CD4-positive, alpha-beta T cell (primary cell): ENCODE measurements at regions not wholly inside any gene's neighbourhood (a gene's known extent, or its start where the extent isn't known, plus 50 kb on each side); places are given as distances from the start of the nearest gene placed in this dataset.

ENCODE experiments used
- ATAC-seq: fragments of 200-7000 bp; cut with Tn5 transposase; one replicate; pipeline ENCODE4 v1.10.0; 2022; ENCODE audit warnings: mild to moderate bottlenecking; ENCODE audit not compliant: poor library complexity
- CTCF ChIA-PET: fragments of 350-600 bp; sonication (Branson Sonifier 250); formaldehyde crosslinking; loops from one replicate; lab custom pipeline; 2021; ENCODE audit warnings: antibody characterized with exemption, inconsistent platforms; lab: Charles Lee
- POLR2A ChIA-PET: fragments of 350-600 bp; sonication (Branson Sonifier 250); formaldehyde crosslinking; loops from one replicate; lab custom pipeline; 2021; ENCODE audit warnings: antibody characterized with exemption, inconsistent platforms; lab: Charles Lee
- DNase-seq, 14 experiments: peaks; one replicate each; pipeline ENCODE4 v3.0.0-alpha.2; 2013 to 2020; ENCODE audit warnings: mixed read lengths in 2 of 14
- H3K27ac ChIP-seq, 2 donors: one replicate each; pipeline versions ENCODE4 v1.5.1 to v1.7.0; 2013; ENCODE audit warnings: low read length in 2 of 2, low read depth in 1 of 2, mild to moderate bottlenecking in 1 of 2
- H3K27me3 ChIP-seq, 2 experiments: 1 replicate in 1 of 2; 2 replicates in 1 of 2; pipeline versions ENCODE4 v1.6.1 to v1.7.0; 2013; ENCODE audit warnings: low read length in 2 of 2, control low read depth in 1 of 2, mild to moderate bottlenecking in 1 of 2, moderate library complexity in 1 of 2; ENCODE audit not compliant: insufficient read depth in 2 of 2, control insufficient read depth in 1 of 2
- H3K36me3 ChIP-seq: one replicate; pipeline ENCODE4 v1.6.1; 2013; ENCODE audit warnings: low read length, control low read depth; ENCODE audit not compliant: insufficient read depth
- H3K4me1 ChIP-seq: one replicate; pipeline ENCODE4 v1.6.1; 2013; ENCODE audit warnings: low read length, control low read depth; ENCODE audit not compliant: insufficient read depth
- H3K4me3 ChIP-seq: one replicate; pipeline ENCODE4 v1.5.1; 2013; ENCODE audit warnings: mild to moderate bottlenecking, low read length, moderate library complexity
- H3K9me3 ChIP-seq, 2 experiments: 1 replicate in 1 of 2; 2 replicates in 1 of 2; pipeline versions ENCODE4 v1.6.1 to v1.7.0; 2013; ENCODE audit warnings: low read length in 2 of 2, mild to moderate bottlenecking in 2 of 2, control low read depth in 1 of 2, moderate library complexity in 1 of 2; ENCODE audit not compliant: control insufficient read depth in 1 of 2, insufficient read depth in 1 of 2
- H3K27ac Mint-ChIP-seq: one replicate; pipeline ENCODE4 v1.8.0; 2020; ENCODE audit warnings: mixed read lengths
- H3K27me3 Mint-ChIP-seq: one replicate; pipeline ENCODE4 v1.8.0; 2021; ENCODE audit warnings: mixed read lengths
- H3K36me3 Mint-ChIP-seq: one replicate; pipeline ENCODE4 v1.8.0; 2021; ENCODE audit warnings: low read depth, mixed read lengths
- H3K4me1 Mint-ChIP-seq: one replicate; pipeline ENCODE4 v1.8.0; 2021; ENCODE audit warnings: low read depth, mixed read lengths
- H3K4me3 Mint-ChIP-seq: one replicate; pipeline ENCODE4 v1.8.0; 2020; ENCODE audit warnings: mild to moderate bottlenecking, mixed read lengths
- H3K9me3 Mint-ChIP-seq: one replicate; pipeline ENCODE4 v1.8.0; 2020; ENCODE audit warnings: mixed read lengths
- CTCF ChIP-seq: fragments of 200-600 bp; IDR thresholded peaks from one replicate; pipeline ENCODE4 v1.8.0; 2022; ENCODE audit warnings: antibody characterized with exemption, mild to moderate bottlenecking
- intact Hi-C, 2 experiments: fragments of 100-400 bp; cut with DNase I in 1 of 2; cut with micrococcal nuclease in 1 of 2; formaldehyde crosslinking; loops; one replicate each; pipeline versions ENCODE4 v1.15.1 to v1.9.0; 2023 to 2025; cut with DNase I, micrococcal nuclease

- ATAC-seq: no peak
- Histone ChIP-seq H3K36me3 (no peaks in the 10 kb centered on the region), H3K4me1 (no peaks in the 10 kb centered on the region), H3K27me3 (no peaks in the 10 kb centered on the region), H3K9me3 (no peaks in the 10 kb centered on the region), H3K27ac (no peak overlapping the region), H3K4me3 (no peak overlapping the region)
- intact Hi-C loops: no loop called here
- ChIA-PET POLR2A (no interaction called here), CTCF (no interaction called here)
- H3K9me3 Mint-ChIP-seq: peaks cover 10% of the 10 kb centered on the region
- no peak for TF ChIP-seq CTCF
- H3K4me1 Mint-ChIP-seq: no peaks in the 10 kb centered on the region
- no peaks in the 10 kb centered on the region for H3K27me3 Mint-ChIP-seq
- no peaks in the 10 kb centered on the region for H3K36me3 Mint-ChIP-seq
- H3K4me3 Mint-ChIP-seq: no peak overlapping the region
- no peak overlapping the region for H3K27ac Mint-ChIP-seq
- DNase-seq: no peak
Measured at GRCh38 chr2:41084321-41084720, 632.4 kb upstream of the SLC8A1 start.

- ChIA-PET POLR2A (no interaction called here), CTCF (no interaction called here)
- no peak for ATAC-seq
- no peaks in the 10 kb centered on the region for H3K36me3 Mint-ChIP-seq
- no peaks in the 10 kb centered on the region for H3K27me3 Mint-ChIP-seq
- no peak overlapping the region for H3K4me3 ChIP-seq
- intact Hi-C loops: no loop called here
- peaks cover 10% of the 10 kb centered on the region for H3K9me3 Mint-ChIP-seq
- no peak for TF ChIP-seq CTCF
- no peaks in the 10 kb centered on the region for H3K27me3 ChIP-seq
- no peaks in the 10 kb centered on the region for H3K4me1 ChIP-seq
- no peaks in the 10 kb centered on the region for H3K36me3 ChIP-seq
- H3K4me1 Mint-ChIP-seq: no peaks in the 10 kb centered on the region
- no peak overlapping the region for H3K27ac ChIP-seq
- no peaks in the 10 kb centered on the region for H3K9me3 ChIP-seq
- DNase-seq: no peak
- no peak overlapping the region for H3K4me3 Mint-ChIP-seq
- H3K27ac Mint-ChIP-seq: no peak overlapping the region
Measured at GRCh38 chr2:41087946-41088345, 636.1 kb upstream of the SLC8A1 start.

- TF ChIP-seq CTCF: no peak
- H3K4me3 Mint-ChIP-seq: no peak overlapping the region
- no peaks in the 10 kb centered on the region for H3K27me3 Mint-ChIP-seq
- H3K36me3 Mint-ChIP-seq: no peaks in the 10 kb centered on the region
- CTCF ChIA-PET: no interaction called here
- no peaks in the 10 kb centered on the region for H3K9me3 Mint-ChIP-seq
- intact Hi-C loops: no loop called here
- H3K4me1 Mint-ChIP-seq: no peaks in the 10 kb centered on the region
- H3K27ac Mint-ChIP-seq: no peak overlapping the region
- no peaks in the 10 kb centered on the region for H3K36me3 ChIP-seq
- no peak overlapping the region for H3K4me3 ChIP-seq
- no peaks in the 10 kb centered on the region for H3K9me3 ChIP-seq
- POLR2A ChIA-PET: no interaction called here
- H3K4me1 ChIP-seq: no peaks in the 10 kb centered on the region
- H3K27me3 ChIP-seq: no peaks in the 10 kb centered on the region
- ATAC-seq (no peak), DNase-seq (no peak)
- H3K27ac ChIP-seq: no peak overlapping the region
Measured at GRCh38 chr2:41101281-41101680, 649.4 kb upstream of the SLC8A1 start.
